ENCODE measurements at regions not wholly inside any gene's neighbourhood (a gene's known extent, or its start where the extent isn't known, plus 50 kb on each side); places are given as distances from the start of the nearest gene placed in this dataset.

DNA sequence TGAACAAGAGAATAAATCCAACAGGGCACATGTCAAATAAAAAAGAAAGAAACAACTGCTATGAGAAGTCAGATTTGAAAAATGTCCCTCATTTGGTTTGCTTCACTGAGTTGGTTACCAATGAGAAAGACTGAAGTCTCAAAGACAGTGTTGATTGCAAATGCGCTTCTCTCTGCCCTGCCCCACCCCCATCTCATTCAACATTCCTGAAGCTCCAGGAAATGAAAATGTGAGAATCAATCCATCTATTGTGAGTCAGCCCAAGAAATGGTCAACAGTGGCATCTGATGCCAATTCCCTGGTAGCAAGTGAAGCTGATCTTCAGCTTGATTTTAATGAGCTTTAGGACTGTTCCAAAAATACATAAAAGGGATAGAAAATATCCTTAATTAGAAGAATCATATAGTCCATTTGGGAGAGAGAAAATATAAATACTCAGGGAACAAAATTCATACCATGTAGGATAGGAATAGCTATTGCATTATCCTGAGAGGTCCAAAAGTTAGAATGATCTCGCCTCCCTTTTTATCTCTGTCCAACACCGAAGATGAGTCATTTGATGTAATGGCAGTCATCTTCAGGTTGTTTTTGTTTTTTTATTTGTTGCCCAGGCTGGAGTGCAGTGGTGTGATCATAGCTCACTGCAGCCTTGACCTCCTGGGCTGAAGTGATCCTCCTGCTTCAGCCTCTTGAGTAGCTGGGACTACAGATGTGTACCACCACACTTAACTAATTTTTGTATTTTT, 200.3 kb upstream of the UMPS start:
- peak; percentile 88 for DNase-seq (ENCODE audit: low read depth)

- peak; percentile 71 for DNase-seq (ENCODE audit: low read depth)
Measured at GRCh38 chr3:124530916-124531315, 199.3 kb upstream of the UMPS start.

- DNase-seq (ENCODE audit: low read depth) = no peak
Measured at GRCh38 chr3:124532071-124532470, 198.2 kb upstream of the UMPS start.

- no peak for DNase-seq (ENCODE audit: low read depth)
Measured at GRCh38 chr3:124535306-124535705, 194.9 kb upstream of the UMPS start.

DNA sequence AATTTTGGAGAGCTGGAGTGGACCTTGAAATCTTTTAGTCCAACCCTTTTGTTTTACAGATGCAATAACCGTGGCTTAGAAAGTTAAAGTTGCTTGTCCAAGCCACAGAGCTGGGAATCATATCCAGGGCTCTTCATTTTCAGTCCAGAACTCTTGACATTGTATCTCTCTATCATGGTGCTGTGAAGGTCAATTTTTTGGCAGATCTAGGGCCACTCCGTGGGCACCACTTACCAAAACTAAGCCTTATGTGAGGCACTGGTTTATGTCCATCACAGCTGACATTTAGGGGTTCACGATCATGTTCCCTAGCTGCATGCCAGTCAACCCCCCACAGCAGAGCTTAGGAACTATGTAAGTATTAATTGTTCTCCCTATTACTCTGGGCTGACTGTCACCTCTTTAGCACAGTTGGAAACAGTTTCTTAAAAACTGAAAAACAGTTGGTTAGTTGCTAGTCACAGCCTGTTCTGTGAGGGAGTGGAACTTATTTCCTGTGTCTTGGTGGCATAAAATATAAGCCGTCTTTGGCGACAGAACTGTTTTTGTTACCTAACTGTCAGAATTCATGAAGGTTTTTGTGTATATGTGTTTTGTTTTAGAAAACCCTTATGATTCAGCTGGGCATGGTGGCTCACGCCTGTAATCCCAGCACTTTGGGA, 189.6 kb upstream of the UMPS start:
- DNase-seq (ENCODE audit: low read depth) = no peak

GRCh38 chr3:124542214-124542869, 187.9 kb upstream of the UMPS start:
- no peak for DNase-seq (ENCODE audit: low read depth)

- DNase-seq (ENCODE audit: low read depth) = no peak
Measured at GRCh38 chr3:124545891-124546290, 184.4 kb upstream of the UMPS start.

- peak; percentile 62 for DNase-seq (ENCODE audit: low read depth)
Measured at GRCh38 chr3:124552224-124552623, 178.0 kb upstream of the UMPS start.

DNA sequence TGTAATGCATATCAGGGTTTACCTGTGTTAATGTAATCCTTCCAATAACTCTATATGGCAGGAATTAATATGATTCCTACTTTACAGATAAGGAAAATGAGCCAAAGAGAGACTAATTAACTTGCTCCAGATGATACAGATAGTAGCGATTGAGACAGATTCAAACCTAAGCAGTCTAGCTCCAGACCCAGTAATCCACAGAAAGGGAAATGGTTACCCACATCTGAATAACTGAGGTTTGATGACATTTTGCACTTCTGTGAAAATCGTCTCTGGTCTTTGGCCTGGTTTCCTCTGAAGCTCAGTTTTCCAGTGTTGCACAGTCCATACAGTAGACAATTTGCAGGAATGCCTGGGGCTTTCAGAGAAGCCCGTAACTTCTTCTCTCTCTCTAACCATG, 177.1 kb upstream of the UMPS start:
- DNase-seq (ENCODE audit: low read depth) = no peak

GRCh38 chr3:124556636-124557035, 173.6 kb upstream of the UMPS start:
- no peak for DNase-seq (ENCODE audit: low read depth)

DNA sequence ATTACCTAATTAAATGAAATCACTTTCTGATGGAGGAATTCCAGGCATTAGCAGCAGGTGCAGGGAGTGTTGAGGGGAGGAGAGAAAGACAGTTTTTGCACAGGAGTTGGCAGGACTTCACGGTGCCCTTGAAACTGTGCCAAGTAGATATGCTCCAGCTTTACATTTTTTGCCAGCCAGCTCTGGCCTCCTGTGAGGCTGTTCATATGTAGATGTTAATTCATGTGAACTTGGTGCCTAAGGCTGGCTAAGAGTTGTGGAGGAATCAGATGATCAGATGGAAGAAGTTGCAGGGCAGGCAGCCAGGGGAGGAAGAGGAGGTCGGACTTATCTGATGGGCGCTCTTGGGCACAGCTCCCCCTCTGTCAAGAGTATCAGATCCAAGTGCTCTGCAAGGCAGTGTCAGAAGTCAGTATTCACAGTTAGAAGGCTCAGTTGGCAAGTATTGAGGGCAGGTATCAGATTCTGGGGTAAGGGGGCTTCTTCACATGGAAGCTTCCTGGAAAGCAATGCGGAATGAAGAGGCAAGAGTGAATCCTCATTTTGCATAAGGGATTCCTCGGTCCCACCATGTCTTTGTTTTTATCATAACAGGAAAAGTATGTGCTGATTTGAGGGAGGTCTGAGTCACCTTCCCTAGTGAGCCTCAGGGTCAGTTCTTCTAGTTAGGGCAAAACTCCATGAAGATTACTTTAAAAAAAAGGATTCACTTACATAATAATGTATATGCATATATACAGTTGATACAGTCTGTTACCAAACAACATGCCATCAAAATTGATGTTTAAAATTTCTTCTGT, 172.6 kb upstream of the UMPS start:
- DNase-seq (ENCODE audit: low read depth) = peak; percentile 74

DNA sequence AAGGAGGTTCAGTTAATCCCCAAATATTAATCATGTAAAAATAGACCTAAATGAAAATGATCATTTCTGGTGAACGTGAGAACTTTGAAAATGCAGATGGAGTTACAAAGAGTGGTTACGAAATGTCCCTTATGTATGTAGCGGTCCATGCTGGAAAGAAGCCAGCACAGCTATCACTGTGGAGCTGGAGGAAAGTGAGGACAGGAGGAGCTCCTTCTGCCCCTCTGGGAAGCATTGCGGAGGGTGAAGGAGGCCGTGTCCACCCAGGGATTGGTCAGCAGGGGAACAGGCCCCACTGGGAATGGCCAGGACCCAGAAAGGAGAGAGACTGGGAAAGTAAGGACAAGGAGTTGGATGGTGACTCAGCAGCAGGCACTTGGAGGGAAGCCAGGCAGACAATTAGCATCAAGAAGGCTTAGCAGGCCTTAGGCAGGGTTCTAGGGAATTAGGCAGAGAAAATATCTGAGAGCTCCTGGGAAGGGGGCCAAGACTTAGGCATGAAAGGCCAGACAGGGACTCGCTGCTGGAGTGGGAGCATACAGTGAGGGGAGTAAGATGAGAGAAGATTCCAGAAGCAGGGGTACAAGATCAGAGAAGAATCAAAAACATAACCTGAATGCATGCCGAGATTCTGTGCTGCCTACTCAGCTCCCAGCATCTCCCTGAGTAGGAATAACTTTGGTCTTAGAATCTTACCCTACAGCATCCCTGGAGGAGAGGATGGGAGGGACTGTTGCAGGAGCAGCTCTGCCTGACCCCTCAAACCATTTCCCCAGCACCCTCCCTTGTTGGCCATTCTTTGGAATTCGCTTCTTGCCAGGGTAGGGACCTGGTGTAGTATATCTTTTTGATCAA, 171.0 kb upstream of the UMPS start:
- peak; percentile 94 for DNase-seq (ENCODE audit: low read depth)

DNA sequence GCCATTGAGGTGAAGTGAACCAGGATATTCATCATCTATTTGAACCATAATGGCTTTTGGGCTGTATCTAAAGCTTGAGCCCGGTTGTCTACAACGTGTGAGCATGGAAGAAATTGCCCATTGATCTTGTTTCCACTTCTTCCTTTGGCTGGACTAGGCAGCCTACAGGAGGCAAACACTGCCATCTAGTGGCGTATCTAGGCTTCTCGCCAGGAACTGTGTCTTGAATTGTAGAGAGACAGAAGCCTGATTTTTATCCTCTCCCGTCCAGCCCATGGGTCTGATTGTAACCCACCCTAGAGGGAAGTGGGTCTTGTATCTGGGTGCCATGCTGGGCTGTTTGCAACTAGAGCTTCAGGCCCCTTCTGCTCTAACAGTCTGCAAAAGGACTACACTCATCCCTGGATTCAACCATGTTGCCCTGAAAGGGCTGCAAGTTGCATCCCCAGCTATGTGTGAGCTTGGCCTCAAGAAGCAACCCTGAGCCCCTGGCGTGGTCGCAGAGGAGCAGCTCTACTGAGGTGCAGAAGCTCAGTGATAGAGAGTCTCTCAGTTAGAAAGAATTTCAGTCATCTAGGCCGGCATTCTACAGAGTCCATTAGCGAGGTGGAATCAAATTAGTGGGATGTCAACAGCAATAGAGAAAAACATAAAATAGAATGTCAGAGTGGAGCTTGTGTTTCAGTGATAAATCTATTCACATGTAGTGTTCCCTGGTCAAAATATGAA, 170.2 kb upstream of the UMPS start:
- DNase-seq (ENCODE audit: low read depth) = peak; percentile 77

- no peak for DNase-seq (ENCODE audit: low read depth)
Measured at GRCh38 chr3:124560666-124561215, 169.5 kb upstream of the UMPS start.

- no peak for DNase-seq (ENCODE audit: low read depth)
Measured at GRCh38 chr3:124562769-124563168, 167.5 kb upstream of the UMPS start.

DNA sequence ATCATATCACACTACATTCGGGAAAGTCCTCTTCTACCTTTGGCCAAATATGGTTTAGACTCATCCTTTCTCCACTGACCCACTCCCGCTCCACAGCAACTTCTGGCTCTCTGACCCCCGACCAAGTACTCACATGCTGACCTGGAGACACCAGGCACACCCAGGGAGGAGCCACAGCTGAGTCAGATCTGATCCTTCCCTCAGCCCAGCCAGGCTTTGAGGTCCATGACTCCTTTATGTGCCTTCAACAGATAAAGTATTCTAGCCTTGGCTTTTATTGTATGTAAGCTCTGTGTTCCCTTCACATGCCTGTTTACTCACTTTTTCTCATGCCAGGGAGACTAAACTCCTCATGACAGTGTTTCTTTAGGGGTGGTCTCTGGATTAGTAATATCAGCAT, 166.9 kb upstream of the UMPS start:
- DNase-seq (ENCODE audit: low read depth) = peak; percentile 59

- DNase-seq (ENCODE audit: low read depth) = peak; percentile 67
Measured at GRCh38 chr3:124565013-124565412, 165.2 kb upstream of the UMPS start.

- no peak for DNase-seq (ENCODE audit: low read depth)
Measured at GRCh38 chr3:124565551-124565950, 164.7 kb upstream of the UMPS start.

DNA sequence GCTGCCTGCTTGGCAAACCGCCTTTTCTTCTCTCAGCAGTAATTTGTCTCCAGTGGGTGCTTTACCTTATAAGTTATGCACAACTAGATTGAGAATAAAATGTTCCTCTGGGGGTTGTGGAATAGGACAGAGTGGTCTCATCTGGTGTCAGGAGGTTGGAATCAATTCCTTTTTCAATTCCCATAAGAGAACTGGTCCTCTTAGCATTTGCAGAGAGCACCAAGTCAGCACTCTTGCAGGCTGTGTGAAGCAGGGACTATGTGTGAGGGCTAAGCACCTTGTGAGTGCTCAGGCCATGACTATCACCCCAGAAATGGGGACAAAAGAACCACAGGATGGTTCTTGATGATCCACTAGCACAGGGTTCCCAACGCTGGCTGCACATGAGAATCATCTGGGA, 163.6 kb upstream of the UMPS start:
- DNase-seq (ENCODE audit: low read depth) = no peak

GRCh38 chr3:124567179-124567578, 163.1 kb upstream of the UMPS start:
- DNase-seq (ENCODE audit: low read depth) = no peak
